Midbrain (tissue), 1 donor: ENCODE measurements at regions not wholly inside any gene's neighbourhood (a gene's known extent, or its start where the extent isn't known, plus 50 kb on each side); places are given as distances from the start of the nearest gene placed in this dataset.

Experiments
- DNase-seq: peaks from one replicate; lab custom pipeline; 2025; lab: John Stamatoyannopoulos, UW

- no peak for DNase-seq
Observed at GRCh38 chr2:41934329-41934958, 113.4 kb upstream of the PKDCC start.

- DNase-seq, result no peak
Observed at GRCh38 chr2:41935002-41935401, 112.8 kb upstream of the PKDCC start.

GRCh38 chr2:41935825-41936224 lies 112.0 kb upstream of the PKDCC start:
- no peak for DNase-seq

DNA sequence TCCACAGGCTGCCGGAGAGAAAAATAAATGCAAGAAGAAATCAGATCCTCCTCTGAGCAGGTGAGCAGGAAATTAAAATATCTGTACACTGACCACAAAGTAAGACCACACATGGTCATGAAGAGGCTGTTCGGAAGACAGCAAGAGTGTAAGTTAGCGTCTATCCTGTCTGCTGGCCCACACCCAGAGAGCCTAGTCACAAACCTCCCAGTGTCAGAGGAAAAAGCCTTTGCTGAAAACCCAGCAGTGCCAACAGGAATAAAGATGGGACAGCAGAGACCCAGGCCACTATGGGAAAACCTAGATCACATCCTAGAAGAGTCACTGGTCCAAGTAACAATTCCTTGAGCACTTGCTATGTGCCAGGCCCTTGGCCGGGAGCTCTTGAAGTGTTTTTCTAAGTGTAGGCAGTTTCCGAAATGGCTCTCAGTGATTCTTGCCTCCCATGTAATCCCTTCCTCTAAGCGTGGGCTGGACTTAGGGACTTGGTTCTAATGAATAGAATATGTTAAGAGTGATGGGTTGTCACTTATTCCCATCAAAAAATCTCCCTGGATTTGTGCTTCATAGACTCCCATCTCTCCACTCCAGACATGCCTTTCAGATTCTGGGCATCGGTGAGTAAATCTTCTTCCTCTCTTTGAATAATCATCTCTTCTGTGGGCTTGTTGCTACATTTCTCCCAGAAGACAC lies 110.9 kb upstream of the PKDCC start:
- no peak for DNase-seq

- DNase-seq, result no peak
Observed at GRCh38 chr2:41937464-41937906, 110.3 kb upstream of the PKDCC start.

GRCh38 chr2:41937921-41938708 lies 109.7 kb upstream of the PKDCC start:
- DNase-seq, result no peak

DNA sequence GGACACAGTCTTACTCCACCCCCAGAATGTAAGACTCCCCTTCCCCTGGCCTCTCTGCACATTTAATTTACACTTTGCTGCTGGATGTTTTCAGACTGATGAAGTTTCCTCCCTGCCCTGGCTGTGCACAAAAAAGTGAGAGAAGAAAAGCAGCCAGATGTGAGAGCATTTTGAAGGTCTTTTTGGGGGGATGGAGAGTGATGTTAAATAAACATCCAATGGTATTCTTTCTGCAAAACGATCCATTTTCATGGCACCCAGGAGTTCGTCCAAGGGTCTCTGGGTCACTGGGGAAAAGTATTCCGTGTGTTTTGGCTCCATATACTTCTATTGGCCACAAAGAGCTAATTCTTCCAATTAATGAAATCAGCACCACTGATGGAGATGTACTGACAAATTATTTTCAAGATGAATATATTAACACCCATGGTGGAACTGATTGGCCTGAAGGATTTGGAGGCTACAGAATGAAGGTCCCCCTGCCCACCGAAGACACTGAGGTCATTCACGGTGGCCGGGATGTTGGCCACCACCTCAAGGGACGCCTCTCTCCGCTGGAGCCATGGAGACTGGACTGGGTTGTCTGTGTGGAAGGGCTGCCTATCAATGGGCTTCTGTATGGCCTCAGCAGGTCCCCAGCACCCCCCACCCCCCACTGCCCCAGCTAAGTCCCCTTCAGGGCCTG lies 107.6 kb upstream of the PKDCC start:
- DNase-seq, result no peak

GRCh38 chr2:41940745-41941063 lies 107.1 kb upstream of the PKDCC start:
- DNase-seq, result no peak

DNA sequence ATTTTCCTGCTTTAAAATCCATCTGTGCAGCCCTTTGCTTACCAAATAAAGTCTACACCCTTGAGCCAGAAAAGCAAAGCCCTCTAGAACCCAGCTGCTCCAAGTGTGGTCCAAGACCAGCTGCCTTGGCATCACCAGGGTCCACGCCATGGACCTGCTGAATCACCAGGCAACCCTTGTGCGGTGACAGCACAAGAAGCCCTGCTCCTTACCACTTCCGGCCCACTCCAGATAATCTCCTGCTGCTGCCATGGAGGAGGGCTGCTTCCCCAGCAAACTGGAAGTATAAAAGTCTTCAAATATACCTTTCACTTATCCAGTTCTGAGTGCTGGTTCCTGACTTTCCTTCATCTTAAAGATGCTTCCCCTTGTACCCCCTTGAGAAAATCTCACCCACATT lies 106.0 kb upstream of the PKDCC start:
- DNase-seq, result no peak

- DNase-seq, result no peak
Observed at GRCh38 chr2:41942278-41942677, 105.5 kb upstream of the PKDCC start.

- DNase-seq, result no peak
Observed at GRCh38 chr2:41943159-41943558, 104.7 kb upstream of the PKDCC start.

DNA sequence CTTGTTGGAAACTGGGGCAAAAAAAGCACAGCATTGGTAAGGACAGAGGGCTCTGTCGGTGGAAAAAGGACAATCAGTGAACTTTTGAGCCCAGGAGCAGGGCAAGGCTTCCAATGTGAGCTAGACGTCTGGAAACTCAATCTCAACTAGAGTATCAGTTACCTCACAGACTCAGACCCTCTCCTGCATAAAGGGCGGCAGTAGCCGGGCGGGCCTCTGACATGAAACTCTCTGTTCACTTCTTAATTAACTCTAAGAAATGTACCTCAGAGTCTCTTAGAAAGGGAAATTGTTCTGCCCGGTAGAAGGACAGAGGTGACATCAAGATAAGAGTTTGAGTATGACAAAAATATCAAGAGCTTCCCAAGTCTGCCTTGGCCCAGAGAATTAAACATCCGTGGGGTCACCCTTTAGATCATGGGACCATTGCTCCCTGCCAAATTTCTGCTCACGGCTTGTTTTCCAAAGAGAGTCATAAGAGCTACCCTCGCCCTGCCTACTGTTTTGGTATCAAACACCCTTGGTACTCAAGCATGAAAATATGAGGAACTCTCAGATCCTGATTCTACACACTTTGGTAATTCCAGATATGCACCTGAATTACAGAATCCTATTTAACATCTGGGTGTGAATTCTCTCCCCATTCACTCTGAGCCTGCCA lies 103.5 kb upstream of the PKDCC start:
- DNase-seq, result no peak

DNA sequence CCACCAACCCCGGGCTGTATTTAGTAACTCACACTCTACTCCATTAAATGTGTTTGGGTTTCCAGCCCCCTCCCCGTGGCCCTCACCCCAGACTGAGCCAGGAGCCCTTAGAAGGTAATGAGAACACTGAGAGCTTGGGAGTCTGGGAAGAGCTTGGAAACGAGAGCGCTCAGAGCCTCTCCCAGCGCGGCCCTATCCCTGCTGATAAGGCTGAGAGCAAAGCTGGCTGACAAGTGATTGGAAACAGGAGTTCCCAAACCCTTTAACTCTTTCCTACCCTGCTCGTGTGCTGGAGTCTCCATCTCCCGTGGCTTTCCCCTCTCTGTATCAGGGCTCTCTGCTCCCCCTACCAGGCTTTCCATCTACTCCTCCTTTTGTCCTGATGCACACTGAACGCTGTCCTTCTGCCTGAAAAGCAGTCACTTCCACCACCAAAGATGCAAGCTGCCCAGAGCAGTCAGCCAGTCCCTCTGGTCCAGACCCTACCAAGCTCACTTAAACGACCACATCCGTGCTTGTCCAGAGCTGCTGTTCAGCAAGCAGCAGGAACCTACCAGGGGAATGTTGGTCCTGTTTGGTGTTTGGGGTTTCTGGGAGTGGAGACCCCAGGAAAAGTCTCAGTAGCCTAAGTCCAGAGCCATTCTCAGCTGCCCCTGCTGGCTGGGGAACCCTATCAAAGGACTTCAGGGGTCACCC lies 100.0 kb upstream of the PKDCC start:
- no peak for DNase-seq

DNA sequence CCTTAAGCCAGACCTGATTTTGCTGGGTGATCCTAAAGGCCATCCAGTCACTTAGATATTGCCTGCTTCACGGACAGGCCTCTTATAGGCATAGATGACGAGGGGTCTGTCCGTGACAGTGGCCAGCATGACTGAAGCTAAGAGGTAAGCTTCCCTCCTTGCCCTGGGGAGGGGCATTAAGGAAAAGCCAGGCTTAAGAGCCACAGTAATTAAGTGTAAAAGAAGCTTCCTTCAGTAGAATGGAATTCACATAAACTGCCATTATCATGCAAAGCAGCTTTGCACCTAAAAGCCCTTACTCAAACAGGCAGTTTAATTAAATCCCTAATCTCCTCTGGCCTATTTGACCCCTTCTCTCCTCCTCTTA lies 99.4 kb upstream of the PKDCC start:
- DNase-seq, result no peak

DNA sequence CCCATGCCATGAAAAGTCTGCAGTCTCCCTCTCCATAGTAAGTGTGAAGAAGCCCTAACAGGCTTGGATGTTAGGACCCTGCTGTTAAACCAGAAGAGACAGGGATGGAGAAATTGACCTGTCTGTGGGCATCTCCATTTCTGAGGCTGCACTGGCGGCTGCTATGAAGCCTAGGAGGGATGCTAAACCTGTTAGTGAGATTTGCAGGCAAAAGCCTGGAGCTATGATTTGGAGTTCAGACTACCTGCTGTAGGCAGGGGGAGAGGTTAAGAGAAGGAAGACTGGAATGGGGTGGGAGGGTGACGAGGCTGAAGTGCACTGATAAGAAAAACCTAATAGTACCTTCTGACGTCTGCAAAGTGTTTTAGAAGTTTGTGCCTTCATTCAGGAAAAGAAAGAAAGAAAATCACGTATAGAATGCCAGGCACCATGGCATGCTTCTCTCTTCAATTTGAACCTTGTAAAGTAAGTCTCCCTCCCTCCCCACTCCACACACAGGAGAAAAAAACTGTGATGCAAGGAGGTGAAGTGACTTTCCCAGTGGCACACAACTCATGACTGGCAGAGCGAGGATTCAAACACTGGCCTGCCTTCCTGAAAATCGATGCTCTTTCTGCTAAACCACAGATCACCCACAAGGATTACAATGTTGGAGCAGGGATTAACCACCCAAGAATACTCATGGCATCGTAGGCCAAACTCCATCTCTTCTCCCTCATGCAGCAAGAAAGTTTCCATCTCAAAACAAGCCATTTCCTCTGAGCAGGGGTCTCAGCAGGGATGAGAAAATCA lies 98.5 kb upstream of the PKDCC start:
- DNase-seq, result no peak

GRCh38 chr2:41949883-41950665 lies 97.7 kb upstream of the PKDCC start:
- DNase-seq, result no peak

DNA sequence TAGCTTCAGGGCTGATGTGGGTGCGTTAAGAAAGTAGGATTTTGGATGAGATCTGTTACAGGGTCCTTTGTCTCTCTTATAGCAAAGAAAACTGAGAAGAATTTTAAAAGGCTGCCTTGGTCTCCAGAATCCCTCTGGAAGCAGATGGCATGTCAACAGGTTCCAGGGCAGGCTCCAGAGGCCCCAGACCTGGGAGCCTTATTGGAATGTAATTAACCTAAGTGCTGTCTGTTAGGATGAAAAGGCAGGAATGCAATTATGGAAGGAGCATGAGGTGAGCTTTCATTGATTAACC lies 97.2 kb upstream of the PKDCC start:
- no peak for DNase-seq

- no peak for DNase-seq
Observed at GRCh38 chr2:41954304-41955291, 93.2 kb upstream of the PKDCC start.
